SU-DHL-6 (cell line): ENCODE measurements at regions not wholly inside any gene's neighbourhood (a gene's known extent, or its start where the extent isn't known, plus 50 kb on each side); places are given as distances from the start of the nearest gene placed in this dataset.

Experiments used
- H2AFZ ChIP-seq: fragments of 200-600 bp; sonication (generic); 2 replicates; pipeline ENCODE4 v1.6.1; 2014; ENCODE audit warnings: low read depth, mild to moderate bottlenecking, moderate library complexity, mixed read lengths, antibody characterized with exemption, low read length; ENCODE audit not compliant: severe bottlenecking
- H3F3A ChIP-seq: fragments of 200-600 bp; shearing (Covaris generic); 2 replicates; pipeline ENCODE4 v1.6.0; 2016; ENCODE audit warnings: antibody characterized with exemption, mild to moderate bottlenecking; ENCODE audit not compliant: insufficient read depth
- H3K27ac ChIP-seq: fragments of 200-600 bp; sonication (generic); 2 replicates; pipeline ENCODE4 v1.5.1; 2016; ENCODE audit warnings: low read depth, mild to moderate bottlenecking, low read length, moderate library complexity, mixed read lengths
- H3K27me3 ChIP-seq: fragments of 200-600 bp; sonication (generic), shearing (Covaris generic); 2 replicates; pipeline ENCODE4 v1.6.0; 2014; ENCODE audit warnings: mild to moderate bottlenecking, low read length
- H3K36me3 ChIP-seq: fragments of 200-600 bp; sonication (generic); 2 replicates; pipeline ENCODE4 v1.6.1; 2014; ENCODE audit warnings: mild to moderate bottlenecking, low read length, mixed read lengths
- H3K4me2 ChIP-seq: fragments of 300-600, 200-600 bp; shearing (Covaris generic), sonication (generic); 2 replicates; pipeline ENCODE4 v1.6.0; 2014; ENCODE audit warnings: low read length, low read depth, mild to moderate bottlenecking; ENCODE audit not compliant: poor library complexity, severe bottlenecking
- H3K4me3 ChIP-seq: fragments of 200-600 bp; sonication (generic); 2 replicates; pipeline ENCODE4 v1.5.1; 2014; ENCODE audit warnings: antibody characterized with exemption, low read length, mild to moderate bottlenecking, mixed read lengths; ENCODE audit not compliant: insufficient read depth, poor library complexity, severe bottlenecking
- H3K79me2 ChIP-seq: fragments of 200-600 bp; sonication (generic); 2 replicates; pipeline ENCODE4 v1.6.1; 2014; ENCODE audit warnings: mild to moderate bottlenecking, low read length, moderate library complexity; ENCODE audit not compliant: insufficient read depth
- H3K9ac ChIP-seq: fragments of 200-600 bp; sonication (generic); 2 replicates; pipeline ENCODE4 v1.7.0; 2014; ENCODE audit warnings: mild to moderate bottlenecking, low read length
- H3K9me2 ChIP-seq: fragments of 200-600 bp; sonication (generic); replicated peaks from 2 replicates; pipeline ENCODE4 v1.6.1; 2014; ENCODE audit warnings: low read length; ENCODE audit not compliant: insufficient read depth
- H3K9me3 ChIP-seq: fragments of 200-600 bp; sonication (generic); 2 replicates; pipeline ENCODE4 v1.6.1; 2014; ENCODE audit warnings: low read length, mixed read lengths; ENCODE audit not compliant: insufficient read depth
- H4K20me1 ChIP-seq: fragments of 200-600 bp; sonication (generic); 2 replicates; pipeline ENCODE4 v1.6.1; 2014; ENCODE audit warnings: low read depth, mild to moderate bottlenecking, antibody characterized with exemption, low read length, moderate library complexity, mixed read lengths
- CTCF ChIP-seq: fragments of 200-600 bp; sonication (generic); IDR thresholded peaks from one replicate; pipeline ENCODE4 v1.5.1; 2017; ENCODE audit warnings: antibody characterized with exemption, mild to moderate bottlenecking, low read length, moderate library complexity; ENCODE audit not compliant: insufficient read depth, poor library complexity, severe bottlenecking
- EZH2phosphoT487 ChIP-seq: fragments of 200-600 bp; sonication (generic), shearing (Covaris generic); conservative IDR thresholded peaks from 2 replicates; pipeline ENCODE4 v1.6.1; 2018; ENCODE audit warnings: mild to moderate bottlenecking, antibody characterized with exemption, low read length, moderate library complexity, mixed read lengths

- H3K4me3 ChIP-seq = no peak overlapping the region
- no peaks in the 10 kb centered on the region for H3F3A ChIP-seq
- H3K4me2 ChIP-seq = no peak overlapping the region
- H3K9ac ChIP-seq = no peak overlapping the region
- no peaks in the 10 kb centered on the region for H3K79me2 ChIP-seq
- H2AFZ ChIP-seq = no peak overlapping the region
- no peaks in the 10 kb centered on the region for H3K9me3 ChIP-seq
- no peaks in the 10 kb centered on the region for H4K20me1 ChIP-seq
- no peaks in the 10 kb centered on the region for H3K36me3 ChIP-seq
- TF ChIP-seq CTCF (no peak), EZH2phosphoT487 (no peak)
- no peaks in the 10 kb centered on the region for H3K27me3 ChIP-seq
- no peak overlapping the region for H3K27ac ChIP-seq
- no peaks in the 10 kb centered on the region for H3K9me2 ChIP-seq
Measured at GRCh38 chr3:182413682-182414081, 379.6 kb upstream of the ATP11B start.

GRCh38 chr3:182414586-182414985, 378.7 kb upstream of the ATP11B start:
- no peaks in the 10 kb centered on the region for H3K9me2 ChIP-seq
- no peak overlapping the region for H3K9ac ChIP-seq
- H3K36me3 ChIP-seq = no peaks in the 10 kb centered on the region
- no peak overlapping the region for H3K4me2 ChIP-seq
- no peaks in the 10 kb centered on the region for H3K27me3 ChIP-seq
- H3K4me3 ChIP-seq = no peak overlapping the region
- H3F3A ChIP-seq = no peaks in the 10 kb centered on the region
- TF ChIP-seq EZH2phosphoT487 (no peak), CTCF (no peak)
- no peak overlapping the region for H3K27ac ChIP-seq
- H3K79me2 ChIP-seq = no peaks in the 10 kb centered on the region
- H2AFZ ChIP-seq = no peak overlapping the region
- no peaks in the 10 kb centered on the region for H4K20me1 ChIP-seq
- no peaks in the 10 kb centered on the region for H3K9me3 ChIP-seq

- no peak overlapping the region for H3K4me2 ChIP-seq
- H3F3A ChIP-seq = no peaks in the 10 kb centered on the region
- H3K36me3 ChIP-seq = no peaks in the 10 kb centered on the region
- H3K9me2 ChIP-seq = no peaks in the 10 kb centered on the region
- no peaks in the 10 kb centered on the region for H4K20me1 ChIP-seq
- TF ChIP-seq EZH2phosphoT487 (no peak), CTCF (no peak)
- no peaks in the 10 kb centered on the region for H3K79me2 ChIP-seq
- no peaks in the 10 kb centered on the region for H3K9me3 ChIP-seq
- no peak overlapping the region for H3K27ac ChIP-seq
- no peak overlapping the region for H2AFZ ChIP-seq
- H3K27me3 ChIP-seq = no peaks in the 10 kb centered on the region
- no peak overlapping the region for H3K9ac ChIP-seq
- H3K4me3 ChIP-seq = no peak overlapping the region
Measured at GRCh38 chr3:182420741-182421140, 372.6 kb upstream of the ATP11B start.
